SK-N-SH treated with all-trans-retinoic acid at 6 μM for 48 hours (cell line): ENCODE measurements at regions not wholly inside any gene's neighbourhood (a gene's known extent, or its start where the extent isn't known, plus 50 kb on each side); places are given as distances from the start of the nearest gene placed in this dataset.

Experiments used
- ATAC-seq: fragments of 200-7000 bp; cut with Tn5 transposase; 3 replicates; pipeline ENCODE4 v1.9.1; 2020; ENCODE audit warnings: mild to moderate bottlenecking, moderate library complexity
- ARNTL ChIP-seq: fragments of 450-650 bp; formaldehyde crosslinking; IDR thresholded peaks from 2 replicates; pipeline ENCODE4 v1.5.0; 2020; ENCODE audit warnings: low read depth, mild to moderate bottlenecking, moderate library complexity, borderline replicate concordance
- BACH2 ChIP-seq: fragments of 250-450 bp; sonication (Bioruptor Pico); IDR thresholded peaks from 2 replicates; pipeline ENCODE4 v1.9.0; 2021; ENCODE audit warnings: mild to moderate bottlenecking, borderline replicate concordance
- CSDC2 ChIP-seq: fragments of 250-450 bp; sonication (Bioruptor Pico); IDR thresholded peaks from 2 replicates; pipeline ENCODE4 v1.5.0; 2020; ENCODE audit warnings: mild to moderate bottlenecking, moderate library complexity
- ESRRG ChIP-seq: fragments of 250-450 bp; sonication (Bioruptor Pico); IDR thresholded peaks from 2 replicates; pipeline ENCODE4 v1.6.1; 2021; ENCODE audit warnings: mild to moderate bottlenecking
- GLIS3 ChIP-seq: fragments of 250-450 bp; sonication (Bioruptor Pico); IDR thresholded peaks from 2 replicates; pipeline ENCODE4 v1.5.0; 2020; ENCODE audit warnings: mild to moderate bottlenecking, moderate library complexity
- ISL1 ChIP-seq: fragments of 250-450 bp; sonication (Bioruptor Pico); IDR thresholded peaks from 2 replicates; pipeline ENCODE4 v2.1.2; 2022; ENCODE audit warnings: mild to moderate bottlenecking, moderate library complexity
- OSR1 ChIP-seq: fragments of 250-450 bp; sonication (Bioruptor Pico); IDR thresholded peaks from 2 replicates; pipeline ENCODE4 v1.8.0; 2022; ENCODE audit warnings: moderate library complexity, mild to moderate bottlenecking, inconsistent platforms
- PATZ1 ChIP-seq: fragments of 250-450 bp; sonication (Bioruptor Pico); IDR thresholded peaks from 2 replicates; pipeline ENCODE4 v1.8.0; 2020; ENCODE audit warnings: mild to moderate bottlenecking, moderate library complexity, borderline replicate concordance
- POU6F1 ChIP-seq: fragments of 250-450 bp; sonication (Bioruptor Pico); IDR thresholded peaks from 2 replicates; pipeline ENCODE4 v1.8.0; 2021; ENCODE audit warnings: low read depth, mild to moderate bottlenecking, moderate library complexity, borderline replicate concordance
- PPARA ChIP-seq: fragments of 250-450 bp; sonication (Bioruptor Pico); IDR thresholded peaks from 2 replicates; pipeline ENCODE4 v1.5.0; 2020; ENCODE audit warnings: mild to moderate bottlenecking, borderline replicate concordance
- SNAI2 ChIP-seq: fragments of 250-450 bp; sonication (Bioruptor Pico); IDR thresholded peaks from 2 replicates; pipeline ENCODE4 v1.5.0; 2020; ENCODE audit warnings: mild to moderate bottlenecking, moderate library complexity
- TCF4 ChIP-seq: fragments of 250-450 bp; sonication (Bioruptor Pico); IDR thresholded peaks from 2 replicates; pipeline ENCODE4 v1.8.0; 2021; ENCODE audit warnings: mild to moderate bottlenecking, moderate library complexity, borderline replicate concordance
- TOX ChIP-seq: fragments of 250-450 bp; sonication (Bioruptor Pico); IDR thresholded peaks from 2 replicates; pipeline ENCODE4 v1.8.0; 2021; ENCODE audit warnings: mild to moderate bottlenecking, moderate library complexity, borderline replicate concordance
- TSHZ2 ChIP-seq: fragments of 250-450 bp; sonication (Bioruptor Pico); IDR thresholded peaks from 2 replicates; pipeline ENCODE4 v1.5.0; 2020; ENCODE audit warnings: mild to moderate bottlenecking, moderate library complexity
- ZC3H10 ChIP-seq: fragments of 250-450 bp; sonication (Bioruptor Pico); IDR thresholded peaks from 2 replicates; pipeline ENCODE4 v1.5.1; 2021; ENCODE audit warnings: mild to moderate bottlenecking, moderate library complexity
- ZFP30 ChIP-seq: fragments of 450-650 bp; formaldehyde crosslinking; IDR thresholded peaks from 2 replicates; pipeline ENCODE4 v1.5.0; 2022; ENCODE audit warnings: mild to moderate bottlenecking, moderate library complexity
- ZNF565 ChIP-seq: fragments of 450-650 bp; formaldehyde crosslinking; conservative IDR thresholded peaks from 2 replicates; pipeline ENCODE4 v1.5.0; 2020; ENCODE audit warnings: low read depth, mild to moderate bottlenecking, moderate library complexity
- ZNF70 ChIP-seq: fragments of 450-650 bp; formaldehyde crosslinking; IDR thresholded peaks from 2 replicates; pipeline ENCODE4 v1.5.0; 2020; ENCODE audit warnings: mild to moderate bottlenecking, moderate library complexity
- ZNF8 ChIP-seq: fragments of 450-650 bp; formaldehyde crosslinking; IDR thresholded peaks from 2 replicates; pipeline ENCODE4 v1.5.0; 2020; ENCODE audit warnings: mild to moderate bottlenecking, moderate library complexity
- TF ChIP-seq, protein P1 (sequence below): fragments of 250-450 bp; sonication (Bioruptor Pico); IDR thresholded peaks from 2 replicates; pipeline ENCODE4 v1.5.1; 2021; ENCODE audit warnings: mild to moderate bottlenecking, moderate library complexity
- TF ChIP-seq, protein P2 (sequence below): fragments of 250-450 bp; sonication (Bioruptor Pico); IDR thresholded peaks from 2 replicates; pipeline ENCODE4 v1.5.1; 2020; ENCODE audit warnings: low read depth, mild to moderate bottlenecking, moderate library complexity

DNA sequence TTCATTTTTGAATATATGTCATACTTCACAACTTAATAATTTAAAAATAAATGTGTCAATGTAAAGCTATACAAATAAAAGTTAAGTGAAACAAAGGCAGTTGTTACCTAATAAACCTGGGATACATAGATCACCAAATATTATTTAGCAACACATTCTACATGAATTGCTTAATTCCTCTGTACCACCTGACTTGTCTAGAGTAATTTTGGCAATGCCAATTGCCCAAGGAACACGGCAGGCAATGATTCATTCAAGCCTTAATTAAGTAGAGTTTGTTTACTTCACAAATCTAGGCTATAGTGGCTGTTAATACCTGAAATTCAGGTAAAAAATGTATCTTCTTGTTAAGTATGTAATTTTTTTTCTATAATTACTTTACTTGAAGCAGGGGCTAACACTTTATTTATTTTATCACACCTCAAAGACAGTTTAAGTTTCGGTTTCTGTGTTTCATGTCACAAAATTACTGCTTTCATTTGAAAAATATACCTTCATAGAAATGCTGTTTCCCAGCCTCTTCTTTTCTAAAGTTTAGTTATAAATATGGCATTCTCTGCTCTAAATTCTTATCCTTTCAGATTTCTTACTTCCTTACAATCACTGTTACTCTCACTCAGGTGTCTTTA, 705.7 kb downstream of the SLITRK5 start (continued):
- no peak for TF ChIP-seq ARNTL (CRISPR knock-in tag)
- TF ChIP-seq POU6F1 (CRISPR knock-in tag) = no peak
- TF ChIP-seq, all 23 proteins: peak for 0

DNA sequence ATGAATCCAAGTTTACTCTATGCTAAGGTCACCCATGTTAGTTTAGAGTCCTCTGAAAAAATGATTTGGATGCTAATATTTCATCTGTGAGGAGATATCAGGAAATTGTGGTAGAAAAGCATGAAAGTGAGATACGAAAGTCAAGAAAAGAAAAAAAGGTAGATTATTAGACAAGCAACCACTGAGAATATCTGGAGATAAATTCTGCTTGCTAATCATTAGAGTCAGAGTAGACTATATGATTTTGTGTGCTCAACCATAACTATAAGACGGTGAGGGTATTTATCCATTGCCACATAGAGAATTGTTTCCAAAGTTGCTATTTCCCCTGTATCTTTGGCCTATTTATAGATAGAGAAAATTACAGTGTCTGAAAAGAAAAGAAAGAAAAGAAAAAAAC, 706.7 kb downstream of the SLITRK5 start:
- no peak for ATAC-seq
- TF ChIP-seq BACH2 (CRISPR knock-in tag) (no peak), PATZ1 (CRISPR knock-in tag) (no peak), ZNF70 (CRISPR knock-in tag) (no peak), CSDC2 (CRISPR knock-in tag) (no peak), TOX (CRISPR knock-in tag) (no peak), ZC3H10 (no peak), TSHZ2 (no peak), ARNTL (CRISPR knock-in tag) (no peak), ZNF8 (CRISPR knock-in tag) (no peak)

DNA sequence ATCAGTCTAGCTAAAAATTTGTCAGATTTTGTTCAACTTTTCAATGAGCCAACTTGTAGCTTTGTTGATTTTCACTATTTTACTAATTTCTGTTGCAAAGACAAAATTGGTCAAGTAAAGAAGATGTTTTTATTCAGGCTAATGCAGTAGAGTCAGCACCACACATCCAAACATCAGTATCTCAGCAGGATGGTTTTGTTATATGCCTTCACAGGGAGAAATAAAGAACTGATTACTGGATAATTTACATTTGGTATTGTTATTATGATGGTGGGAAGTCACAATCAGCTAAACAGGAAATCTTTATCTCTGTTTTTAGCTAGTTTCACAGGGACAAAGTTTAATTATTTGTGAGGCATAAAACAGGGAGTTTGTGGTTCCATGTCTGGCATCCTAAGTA, 713.4 kb downstream of the SLITRK5 start:
- TF ChIP-seq ZNF70 (CRISPR knock-in tag) = no peak
- TF ChIP-seq CSDC2 (CRISPR knock-in tag) = no peak
- TF ChIP-seq OSR1 (CRISPR knock-in tag) = no peak
- no peak for TF ChIP-seq GLIS3 (CRISPR knock-in tag)
- TF ChIP-seq ZNF8 (CRISPR knock-in tag) = no peak
- ATAC-seq = no peak

DNA sequence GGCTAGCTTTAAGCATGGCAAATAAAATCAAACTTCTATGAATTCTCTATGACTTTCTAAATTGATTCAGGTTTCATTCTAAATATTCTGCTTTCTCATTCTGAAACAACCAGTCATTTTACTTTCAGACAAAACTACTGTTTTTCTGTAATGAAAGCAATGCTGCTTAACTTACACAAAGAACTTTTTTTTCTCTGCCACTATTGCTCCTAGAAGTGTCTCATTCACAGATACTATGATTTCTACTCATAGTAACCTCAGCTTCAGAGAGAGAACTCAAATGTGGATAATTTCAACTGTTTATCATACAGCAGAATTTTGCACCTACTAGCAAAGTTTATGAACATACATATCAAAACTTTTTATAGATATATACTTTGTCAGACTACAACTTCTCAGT, 724.6 kb downstream of the SLITRK5 start:
- ATAC-seq = no peak
- TF ChIP-seq ZC3H10 = no peak
- no peak for TF ChIP-seq ESRRG (CRISPR knock-in tag)
- no peak for TF ChIP-seq GLIS3 (CRISPR knock-in tag)
- TF ChIP-seq OSR1 (CRISPR knock-in tag) = no peak
- no peak for TF ChIP-seq ISL1 (CRISPR knock-in tag)
- TF ChIP-seq ZFP30 (CRISPR knock-in tag) = no peak
- no peak for TF ChIP-seq ZNF70 (CRISPR knock-in tag)
- no peak for TF ChIP-seq CSDC2 (CRISPR knock-in tag)
- TF ChIP-seq ZNF565 (CRISPR knock-in tag) = no peak
- TF ChIP-seq, protein P1, sequence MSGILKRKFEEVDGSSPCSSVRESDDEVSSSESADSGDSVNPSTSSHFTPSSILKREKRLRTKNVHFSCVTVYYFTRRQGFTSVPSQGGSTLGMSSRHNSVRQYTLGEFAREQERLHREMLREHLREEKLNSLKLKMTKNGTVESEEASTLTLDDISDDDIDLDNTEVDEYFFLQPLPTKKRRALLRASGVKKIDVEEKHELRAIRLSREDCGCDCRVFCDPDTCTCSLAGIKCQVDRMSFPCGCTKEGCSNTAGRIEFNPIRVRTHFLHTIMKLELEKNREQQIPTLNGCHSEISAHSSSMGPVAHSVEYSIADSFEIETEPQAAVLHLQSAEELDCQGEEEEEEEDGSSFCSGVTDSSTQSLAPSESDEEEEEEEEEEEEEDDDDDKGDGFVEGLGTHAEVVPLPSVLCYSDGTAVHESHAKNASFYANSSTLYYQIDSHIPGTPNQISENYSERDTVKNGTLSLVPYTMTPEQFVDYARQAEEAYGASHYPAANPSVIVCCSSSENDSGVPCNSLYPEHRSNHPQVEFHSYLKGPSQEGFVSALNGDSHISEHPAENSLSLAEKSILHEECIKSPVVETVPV (CRISPR knock-in tag) = no peak
- no peak for TF ChIP-seq SNAI2
- no peak for TF ChIP-seq TCF4 (CRISPR knock-in tag)
- TF ChIP-seq POU6F1 (CRISPR knock-in tag) = no peak
- no peak for TF ChIP-seq TSHZ2
- TF ChIP-seq TOX (CRISPR knock-in tag) = no peak
- TF ChIP-seq, protein P2, sequence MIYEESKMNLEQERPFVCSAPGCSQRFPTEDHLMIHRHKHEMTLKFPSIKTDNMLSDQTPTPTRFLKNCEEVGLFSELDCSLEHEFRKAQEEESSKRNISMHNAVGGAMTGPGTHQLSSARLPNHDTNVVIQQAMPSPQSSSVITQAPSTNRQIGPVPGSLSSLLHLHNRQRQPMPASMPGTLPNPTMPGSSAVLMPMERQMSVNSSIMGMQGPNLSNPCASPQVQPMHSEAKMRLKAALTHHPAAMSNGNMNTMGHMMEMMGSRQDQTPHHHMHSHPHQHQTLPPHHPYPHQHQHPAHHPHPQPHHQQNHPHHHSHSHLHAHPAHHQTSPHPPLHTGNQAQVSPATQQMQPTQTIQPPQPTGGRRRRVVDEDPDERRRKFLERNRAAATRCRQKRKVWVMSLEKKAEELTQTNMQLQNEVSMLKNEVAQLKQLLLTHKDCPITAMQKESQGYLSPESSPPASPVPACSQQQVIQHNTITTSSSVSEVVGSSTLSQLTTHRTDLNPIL (CRISPR knock-in tag) = no peak
- no peak for TF ChIP-seq ZNF8 (CRISPR knock-in tag)
- TF ChIP-seq PPARA (CRISPR knock-in tag) = no peak
- no peak for TF ChIP-seq BACH2 (CRISPR knock-in tag)
